Stimulated activated effector memory CD8-positive, alpha-beta T cell treated with anti-CD3 and anti-CD28 coated beads, Interleukin-12 subunit alpha, Interleukin-12 subunit beta, amount 100 ng/mL, for 72 hours (primary cell): ENCODE measurements at regions not wholly inside any gene's neighbourhood (a gene's known extent, or its start where the extent isn't known, plus 50 kb on each side); places are given as distances from the start of the nearest gene placed in this dataset.

Source experiments
- ATAC-seq: fragments of 150-1000 bp; cut with Tn5 transposase; 2 replicates; pipeline ENCODE4 v1.10.0; 2021
- DNase-seq, 2 donors: peaks; one replicate each; pipeline ENCODE4 v3.0.0; 2021 to 2022; ENCODE audit warnings: low spot score in 2 of 2
- H3K27ac Mint-ChIP-seq: one replicate; pipeline ENCODE4 v1.8.0; 2022; ENCODE audit warnings: mild to moderate bottlenecking, mixed read lengths
- H3K36me3 Mint-ChIP-seq: one replicate; pipeline ENCODE4 v1.8.0; 2022; ENCODE audit warnings: mild to moderate bottlenecking, mixed read lengths
- H3K4me1 Mint-ChIP-seq: one replicate; pipeline ENCODE4 v1.8.0; 2022; ENCODE audit warnings: mixed read lengths
- H3K4me3 Mint-ChIP-seq: one replicate; pipeline ENCODE4 v1.8.0; 2022; ENCODE audit warnings: mild to moderate bottlenecking, mixed read lengths
- H3K9me3 Mint-ChIP-seq: one replicate; pipeline ENCODE4 v1.8.0; 2022; ENCODE audit warnings: mixed read lengths

- Mint-ChIP-seq H3K9me3 (peaks cover 2% of the 10 kb centered on the region), H3K4me3 (no peak overlapping the region)
Measured at GRCh38 chr10:3977761-3978160, 192.8 kb upstream of the KLF6 start.

DNA sequence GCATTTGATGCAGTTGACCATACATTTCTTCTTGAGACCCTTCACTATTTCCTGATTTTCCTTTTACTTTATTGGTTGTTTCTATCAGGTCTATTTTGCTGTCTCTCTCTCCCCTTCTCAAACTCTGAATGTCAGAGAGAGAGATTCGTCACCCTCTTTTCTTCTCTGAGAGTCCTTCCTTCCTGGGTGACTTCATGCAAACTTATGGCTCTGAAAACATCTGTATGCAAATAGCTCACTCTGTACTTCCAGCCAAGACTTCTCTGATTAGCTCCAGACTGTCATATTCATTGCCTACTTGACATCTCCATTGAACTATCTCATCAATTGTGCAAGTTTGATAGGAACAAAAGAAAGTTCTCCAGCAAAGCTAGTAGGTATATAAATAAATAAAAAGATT, 191.7 kb upstream of the KLF6 start:
- Mint-ChIP-seq H3K27ac (no peak overlapping the region), H3K9me3 (peaks cover 2% of the 10 kb centered on the region), H3K36me3 (no peaks in the 10 kb centered on the region), H3K4me3 (no peak overlapping the region), H3K4me1 (peaks cover 32% of the 10 kb centered on the region)
- no peak for DNase-seq
- ATAC-seq: peak; percentile 59

More at GRCh38 chr10:3977761-3978160, 192.8 kb upstream of the KLF6 start:
- DNase-seq (no peak), ATAC-seq (no peak)
- H3K27ac Mint-ChIP-seq: no peak overlapping the region
- H3K4me1 Mint-ChIP-seq: peaks cover 22% of the 10 kb centered on the region
- no peaks in the 10 kb centered on the region for H3K36me3 Mint-ChIP-seq

DNA sequence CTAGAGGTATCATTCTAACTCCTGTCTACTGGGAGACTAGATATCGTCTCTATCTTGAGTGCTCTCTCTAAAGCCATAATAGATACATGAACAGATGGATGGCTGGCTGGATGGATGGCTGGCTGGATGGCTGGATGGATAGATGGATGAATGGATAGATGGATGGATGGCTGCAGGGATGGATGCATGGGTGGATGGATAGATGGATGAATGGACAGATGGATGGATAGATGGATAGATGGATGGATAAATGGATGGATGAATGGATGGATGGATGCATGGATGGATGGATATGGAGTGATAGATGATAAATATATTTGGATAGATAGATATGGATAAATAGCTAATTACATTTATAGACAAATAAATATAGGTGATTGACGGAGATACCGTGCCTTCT, 191.2 kb upstream of the KLF6 start:
- H3K4me1 Mint-ChIP-seq: peaks cover 33% of the 10 kb centered on the region
- DNase-seq (no peak), ATAC-seq (no peak)
- no peaks in the 10 kb centered on the region for H3K36me3 Mint-ChIP-seq
- peaks cover 2% of the 10 kb centered on the region for H3K9me3 Mint-ChIP-seq
- H3K27ac Mint-ChIP-seq: no peak overlapping the region
- no peak overlapping the region for H3K4me3 Mint-ChIP-seq

- no peak for DNase-seq
- H3K4me1 Mint-ChIP-seq: peaks cover 42% of the 10 kb centered on the region
- H3K9me3 Mint-ChIP-seq: peaks cover 2% of the 10 kb centered on the region
- H3K27ac Mint-ChIP-seq: no peak overlapping the region
- no peak for ATAC-seq
- no peaks in the 10 kb centered on the region for H3K36me3 Mint-ChIP-seq
- no peak overlapping the region for H3K4me3 Mint-ChIP-seq
Measured at GRCh38 chr10:3975016-3975415, 190.0 kb upstream of the KLF6 start.

DNA sequence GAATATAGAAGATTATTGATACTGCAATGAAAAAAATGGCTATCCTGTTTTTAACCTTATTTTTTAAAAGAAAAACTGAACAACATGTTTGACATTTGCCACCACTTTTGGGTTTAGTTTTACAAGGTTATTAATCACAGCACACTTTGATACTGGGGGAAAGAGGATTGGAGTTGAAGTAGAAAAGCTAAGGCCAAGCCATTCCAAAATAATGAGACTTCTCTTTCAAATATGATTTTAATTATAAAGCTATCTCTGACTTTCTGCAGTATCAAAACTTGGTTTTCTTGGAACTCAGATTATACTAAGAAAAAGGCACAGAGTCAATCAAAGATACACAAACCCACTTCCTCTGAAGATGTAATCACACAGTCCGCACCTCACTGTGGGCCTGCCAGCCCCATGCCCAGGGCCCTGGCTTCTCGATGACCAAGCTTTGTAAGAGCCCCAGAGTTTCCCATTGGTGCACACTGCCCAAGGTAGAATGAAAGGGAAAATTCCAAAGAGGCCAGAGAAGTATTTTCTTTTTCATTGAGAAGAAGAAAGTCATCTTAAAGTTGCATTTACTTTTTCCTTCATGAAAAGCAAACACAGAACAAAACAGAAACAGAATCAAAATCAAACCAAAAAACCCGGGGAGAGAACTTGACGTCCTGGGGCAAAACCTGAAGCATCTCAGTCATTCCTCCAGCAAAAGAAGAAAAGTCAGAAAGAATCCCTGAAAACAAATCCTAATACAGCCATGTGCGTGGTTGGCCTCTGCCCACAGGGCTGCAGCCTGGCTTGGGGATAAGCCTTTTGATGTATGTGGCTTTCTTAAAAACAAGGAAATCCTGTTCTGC, 187.7 kb upstream of the KLF6 start:
- H3K36me3 Mint-ChIP-seq: no peaks in the 10 kb centered on the region
- H3K4me3 Mint-ChIP-seq: peak overlapping the region; percentile 71
- ATAC-seq: peak; percentile 94
- DNase-seq: no peak
- peaks cover 5% of the 10 kb centered on the region for H3K9me3 Mint-ChIP-seq
- peaks cover 50% of the 10 kb centered on the region for H3K4me1 Mint-ChIP-seq
- peak overlapping the region; percentile 94 for H3K27ac Mint-ChIP-seq

- Mint-ChIP-seq H3K9me3 (peaks cover 5% of the 10 kb centered on the region), H3K36me3 (no peaks in the 10 kb centered on the region), H3K4me1 (peaks cover 50% of the 10 kb centered on the region), H3K4me3 (peak overlapping the region; percentile 71), H3K27ac (peak overlapping the region; percentile 94)
- DNase-seq (no peak), ATAC-seq (no peak)
Measured at GRCh38 chr10:3971713-3972112, 186.7 kb upstream of the KLF6 start.

DNA sequence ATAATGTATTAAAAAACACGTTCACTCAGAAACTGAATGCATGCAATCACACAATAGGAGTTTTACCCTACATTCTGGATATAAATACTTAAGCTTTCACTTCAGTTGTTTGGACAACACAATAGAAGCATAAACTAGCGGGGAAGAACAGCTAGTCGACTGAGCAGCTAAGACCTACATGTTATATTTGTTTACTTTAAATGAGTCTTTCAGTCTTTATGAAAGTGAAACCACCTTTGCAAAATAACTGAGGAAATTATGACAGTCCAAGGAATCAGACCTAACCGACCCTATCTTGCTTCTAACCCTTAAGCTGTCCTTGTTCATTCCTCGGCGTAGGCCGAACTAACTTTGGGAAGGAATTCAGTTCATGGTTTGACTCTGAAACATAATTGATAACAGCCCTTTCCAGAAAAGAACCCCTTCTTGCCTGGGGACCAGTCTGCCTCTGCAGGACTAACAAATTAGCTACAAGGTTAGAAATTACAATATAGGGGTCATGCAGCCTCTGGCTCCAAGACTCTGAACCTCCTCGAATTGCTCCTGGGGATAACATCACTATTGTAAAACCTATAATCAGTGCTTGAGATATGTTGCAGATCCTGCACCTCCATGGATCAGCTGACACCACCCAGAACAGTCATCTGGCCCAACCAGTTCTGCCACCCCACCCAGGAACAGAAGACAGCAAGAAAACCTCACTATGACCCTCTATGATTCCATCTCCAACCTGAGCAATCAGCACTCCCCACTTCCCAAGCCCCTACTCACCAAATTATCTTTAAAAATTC, 185.1 kb upstream of the KLF6 start:
- peaks cover 5% of the 10 kb centered on the region for H3K9me3 Mint-ChIP-seq
- DNase-seq (no peak), ATAC-seq (peak; percentile 68)
- H3K36me3 Mint-ChIP-seq: no peaks in the 10 kb centered on the region
- H3K27ac Mint-ChIP-seq: peak overlapping the region; percentile 76
- H3K4me1 Mint-ChIP-seq: peaks cover 50% of the 10 kb centered on the region
- H3K4me3 Mint-ChIP-seq: peak overlapping the region; percentile 55

DNA sequence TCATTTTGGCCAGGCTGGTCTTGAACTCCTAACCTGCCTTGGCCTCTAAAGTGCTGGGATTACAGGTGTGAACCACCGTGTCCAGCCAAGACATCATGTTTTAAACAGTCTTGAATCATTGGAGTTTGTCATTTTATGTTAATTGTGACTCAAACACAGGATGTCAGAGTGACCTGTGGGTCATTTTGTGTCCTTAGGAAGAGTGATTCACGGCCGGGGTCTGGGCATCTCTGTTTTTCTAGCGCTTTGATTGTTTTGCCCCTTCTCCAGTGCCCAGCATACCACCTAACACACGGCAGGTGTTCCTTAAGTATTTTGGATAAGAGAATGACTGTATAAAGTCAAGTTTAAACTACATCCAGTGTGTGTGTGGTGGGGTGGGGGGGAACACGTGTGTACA, 183.7 kb upstream of the KLF6 start:
- H3K4me3 Mint-ChIP-seq: no peak overlapping the region
- ATAC-seq (no peak), DNase-seq (no peak)
- no peaks in the 10 kb centered on the region for H3K36me3 Mint-ChIP-seq
- H3K4me1 Mint-ChIP-seq: peaks cover 45% of the 10 kb centered on the region
- H3K9me3 Mint-ChIP-seq: peaks cover 3% of the 10 kb centered on the region
- H3K27ac Mint-ChIP-seq: no peak overlapping the region

DNA sequence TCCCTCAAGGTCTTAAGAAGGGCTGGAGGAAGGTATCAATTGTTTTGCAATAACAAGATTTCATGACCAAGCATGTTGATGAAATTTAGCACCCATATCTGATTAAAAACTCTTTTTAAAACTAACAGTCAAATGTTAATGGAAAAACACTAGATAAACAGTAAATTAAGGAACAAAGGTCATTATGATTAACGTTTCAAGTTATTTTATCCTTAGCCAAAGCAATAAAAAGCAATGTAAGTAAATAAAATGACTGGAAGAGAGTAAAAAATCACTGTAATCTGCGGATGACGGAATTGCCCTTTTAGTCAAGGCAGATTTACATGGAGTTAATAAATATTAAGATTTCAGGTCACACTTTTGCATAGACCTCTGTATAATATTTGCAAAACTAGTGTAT, 179.5 kb upstream of the KLF6 start:
- Mint-ChIP-seq H3K36me3 (no peaks in the 10 kb centered on the region), H3K4me1 (peaks cover 40% of the 10 kb centered on the region)

GRCh38 chr10:3963191-3963673, 178.2 kb upstream of the KLF6 start:
- peaks cover 40% of the 10 kb centered on the region for H3K4me1 Mint-ChIP-seq
- peak; percentile 55 for ATAC-seq

More for the DNA sequence above, 179.5 kb upstream of the KLF6 start:
- DNase-seq: no peak
- no peak overlapping the region for H3K27ac Mint-ChIP-seq
- ATAC-seq: no peak
- no peak overlapping the region for H3K4me3 Mint-ChIP-seq
- H3K9me3 Mint-ChIP-seq: peaks cover 3% of the 10 kb centered on the region

GRCh38 chr10:3961082-3961481, 176.1 kb upstream of the KLF6 start:
- Mint-ChIP-seq H3K9me3 (no peaks in the 10 kb centered on the region), H3K4me3 (peak overlapping the region; percentile 49), H3K27ac (peak overlapping the region; percentile 51), H3K4me1 (peaks cover 40% of the 10 kb centered on the region), H3K36me3 (no peaks in the 10 kb centered on the region)
- DNase-seq: no peak
- ATAC-seq: peak; percentile 99

More at GRCh38 chr10:3963191-3963673, 178.2 kb upstream of the KLF6 start:
- Mint-ChIP-seq H3K27ac (no peak overlapping the region), H3K9me3 (peaks cover 3% of the 10 kb centered on the region), H3K4me3 (no peak overlapping the region), H3K36me3 (no peaks in the 10 kb centered on the region)
- DNase-seq: no peak

GRCh38 chr10:3960496-3960895, 175.5 kb upstream of the KLF6 start:
- DNase-seq (no peak), ATAC-seq (peak; percentile 52)
- Mint-ChIP-seq H3K9me3 (no peaks in the 10 kb centered on the region), H3K4me3 (peak overlapping the region; percentile 49), H3K27ac (peak overlapping the region; percentile 51), H3K36me3 (no peaks in the 10 kb centered on the region), H3K4me1 (peaks cover 40% of the 10 kb centered on the region)

- H3K36me3 Mint-ChIP-seq: no peaks in the 10 kb centered on the region
- H3K4me1 Mint-ChIP-seq: peaks cover 40% of the 10 kb centered on the region
- no peak overlapping the region for H3K27ac Mint-ChIP-seq
- H3K9me3 Mint-ChIP-seq: no peaks in the 10 kb centered on the region
- ATAC-seq: no peak
- H3K4me3 Mint-ChIP-seq: peak overlapping the region; percentile 42
- DNase-seq: no peak
Measured at GRCh38 chr10:3959370-3960325, 174.6 kb upstream of the KLF6 start.

- ATAC-seq (no peak), DNase-seq (no peak)
- Mint-ChIP-seq H3K9me3 (no peaks in the 10 kb centered on the region), H3K4me3 (no peak overlapping the region), H3K27ac (no peak overlapping the region), H3K4me1 (peaks cover 33% of the 10 kb centered on the region), H3K36me3 (no peaks in the 10 kb centered on the region)
Measured at GRCh38 chr10:3958472-3958996, 173.5 kb upstream of the KLF6 start.
